Bone marrow (tissue), 2 donors: ENCODE measurements at regions not wholly inside any gene's neighbourhood (a gene's known extent, or its start where the extent isn't known, plus 50 kb on each side); places are given as distances from the start of the nearest gene placed in this dataset.
"Not testable (repeated sequence)": the region's sequence is repeated elsewhere in the genome, so short reads cannot be mapped to it uniquely, and the experiment has no call there.

ENCODE experiments used
- DNase-seq, 2 donors: peaks; one replicate each; lab custom pipeline; 2025; lab: John Stamatoyannopoulos, UW

- DNase-seq = no peak
Observed at GRCh38 chr6:11409371-11409770, 128.2 kb upstream of the TMEM170B start.

- DNase-seq = no peak
Observed at GRCh38 chr6:11407414-11407813, 130.1 kb upstream of the TMEM170B start.

DNA sequence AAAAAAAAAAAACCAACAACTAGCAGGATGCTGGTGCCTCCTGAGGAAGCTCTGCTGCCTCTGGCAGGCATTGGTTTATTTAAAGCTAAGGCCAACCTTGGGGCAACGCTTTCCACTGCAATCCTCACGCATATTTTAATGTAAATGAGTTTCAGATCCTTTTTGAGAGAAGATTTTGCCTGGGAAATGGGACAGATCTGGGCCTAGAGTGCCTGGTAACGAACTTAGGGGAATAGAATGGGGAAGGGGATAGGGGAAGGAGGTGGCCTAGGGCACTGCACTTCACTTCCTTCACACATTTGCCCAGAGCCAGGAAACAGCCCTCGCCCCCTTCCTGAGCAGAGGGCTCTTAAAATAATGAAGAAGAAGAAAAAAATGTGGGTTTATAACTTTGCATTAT, 132.7 kb upstream of the TMEM170B start:
- DNase-seq = peak in 1 of 2 donors; percentile 40

DNA sequence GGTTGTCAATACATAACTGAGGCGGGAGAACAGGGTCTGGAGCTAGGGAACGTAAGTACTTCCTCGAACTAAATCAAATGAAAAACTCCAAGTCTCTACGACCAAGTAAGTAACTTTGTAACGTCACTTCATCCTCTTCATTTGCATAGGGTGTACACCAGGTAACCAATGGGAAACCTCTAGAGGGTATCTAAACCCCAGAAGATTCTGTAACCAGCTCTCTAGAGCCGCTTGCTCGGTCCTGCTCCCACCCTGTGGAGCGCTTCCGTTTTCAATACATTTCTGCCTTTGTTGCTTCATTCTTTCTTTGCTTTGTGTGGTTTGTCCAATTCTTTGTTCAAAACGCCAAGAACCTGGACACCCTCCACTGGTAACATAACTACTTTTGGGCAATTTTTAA, 133.5 kb upstream of the TMEM170B start:
- DNase-seq = no peak

DNA sequence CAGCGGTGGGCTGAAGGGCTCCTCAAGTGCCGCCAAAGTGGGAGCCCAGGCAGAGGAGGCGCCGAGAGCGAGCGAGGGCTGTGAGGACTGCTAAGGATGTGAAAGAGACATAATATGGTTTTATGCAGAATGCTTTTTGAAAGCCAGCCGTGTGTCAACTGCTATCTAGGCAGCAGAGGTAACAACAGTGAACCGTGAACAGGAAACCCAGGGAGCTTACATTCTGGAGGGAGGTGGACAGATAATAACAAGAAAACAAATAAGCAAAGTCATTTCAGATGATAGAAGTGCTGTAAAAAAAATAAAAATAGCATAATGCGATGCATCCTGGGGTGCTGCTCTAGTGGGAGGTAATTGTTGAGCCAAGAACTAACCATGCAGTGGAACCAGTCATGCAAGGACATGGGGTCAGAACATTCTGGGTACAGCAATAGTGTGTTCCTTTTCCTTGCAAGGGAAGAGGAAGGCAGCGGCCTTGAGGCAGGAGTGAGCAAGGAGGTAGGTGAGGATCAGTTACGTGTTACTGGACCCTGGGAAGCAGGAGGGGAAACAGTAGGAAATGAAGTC, 134.4 kb upstream of the TMEM170B start:
- no peak for DNase-seq

DNA sequence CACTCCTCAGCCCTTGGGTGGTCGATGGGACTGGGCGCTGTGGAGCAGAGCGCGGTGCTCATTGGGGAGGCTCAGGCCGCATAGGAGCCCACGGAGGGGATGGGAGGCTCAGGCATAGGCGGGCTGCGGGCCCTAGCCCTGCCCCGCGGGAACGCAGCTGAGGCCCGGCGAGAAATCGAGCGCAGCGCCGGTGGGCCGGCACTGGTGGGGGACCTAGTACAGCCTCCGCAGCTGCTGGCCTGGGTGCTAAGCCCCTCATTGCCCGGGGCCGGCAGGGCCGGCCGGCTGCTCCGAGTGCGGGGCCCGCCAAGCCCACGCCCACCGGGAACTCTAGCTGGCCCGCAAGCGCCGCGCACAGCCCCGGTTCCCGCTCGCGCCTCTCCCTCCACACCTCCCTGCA, 135.0 kb upstream of the TMEM170B start:
- not testable (repeated sequence) for DNase-seq

DNA sequence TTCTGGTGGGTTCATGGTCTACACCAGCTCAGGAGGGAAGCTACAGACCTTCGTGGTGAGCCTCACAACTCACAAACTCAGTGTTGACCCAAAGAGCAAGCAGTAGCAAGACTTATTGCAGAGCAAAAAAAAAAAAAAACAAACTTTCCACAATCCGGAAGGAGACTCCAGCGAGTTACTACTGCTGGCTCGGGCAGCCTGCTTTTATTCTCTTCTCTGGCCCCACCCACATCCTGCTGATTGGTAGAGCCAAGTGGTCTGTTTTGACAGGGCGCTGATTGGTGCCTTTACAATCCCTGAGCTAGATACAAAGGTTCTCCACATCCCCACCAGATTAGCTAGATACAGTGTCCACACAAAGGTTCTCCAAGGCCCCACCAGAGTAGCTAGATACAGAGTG, 135.6 kb upstream of the TMEM170B start:
- not testable (repeated sequence) for DNase-seq

DNA sequence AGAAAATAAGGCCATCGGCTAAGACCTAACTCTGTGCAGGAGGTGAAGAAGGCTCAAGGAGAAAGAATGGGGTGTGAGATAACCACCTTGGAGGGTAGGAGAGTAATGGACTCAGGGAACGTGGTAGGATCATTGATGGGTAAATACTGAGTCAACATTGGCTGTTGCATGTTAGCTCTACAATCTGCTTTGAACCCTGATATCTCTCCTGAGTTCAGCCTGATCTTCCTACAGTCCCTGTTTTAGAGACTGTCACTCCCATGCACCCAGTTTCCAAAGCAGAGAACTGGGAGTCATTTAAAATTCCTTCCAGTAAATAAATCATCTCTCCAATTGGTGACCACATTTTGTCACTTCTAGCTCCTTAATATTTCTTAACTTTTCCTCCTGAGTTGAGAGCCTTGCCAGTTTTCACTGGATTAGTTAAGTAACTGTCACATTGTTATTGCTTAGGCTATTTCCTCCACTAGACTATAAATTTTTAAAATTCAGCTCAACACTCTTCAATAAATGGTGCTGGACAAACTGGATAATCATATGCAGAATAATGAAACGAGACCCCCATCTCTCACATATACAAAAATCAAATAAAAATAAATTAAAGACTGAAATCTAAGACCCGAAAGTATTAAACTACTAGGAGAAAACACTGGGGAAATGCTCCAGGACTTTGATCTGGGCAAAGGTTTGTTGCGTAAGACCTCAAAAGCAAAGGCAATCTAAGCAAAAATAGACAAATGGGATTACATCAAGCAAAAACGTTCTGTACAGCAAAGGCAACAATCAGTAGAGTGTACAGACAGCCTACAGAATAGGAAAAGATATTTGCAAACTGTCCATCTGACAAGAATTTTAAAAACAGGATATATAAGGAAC, 138.9 kb upstream of the TMEM170B start:
- DNase-seq = no peak

GRCh38 chr6:11397622-11398450, 139.7 kb upstream of the TMEM170B start:
- DNase-seq = no peak

GRCh38 chr6:11396860-11397259, 140.7 kb upstream of the TMEM170B start:
- DNase-seq = no peak

DNA sequence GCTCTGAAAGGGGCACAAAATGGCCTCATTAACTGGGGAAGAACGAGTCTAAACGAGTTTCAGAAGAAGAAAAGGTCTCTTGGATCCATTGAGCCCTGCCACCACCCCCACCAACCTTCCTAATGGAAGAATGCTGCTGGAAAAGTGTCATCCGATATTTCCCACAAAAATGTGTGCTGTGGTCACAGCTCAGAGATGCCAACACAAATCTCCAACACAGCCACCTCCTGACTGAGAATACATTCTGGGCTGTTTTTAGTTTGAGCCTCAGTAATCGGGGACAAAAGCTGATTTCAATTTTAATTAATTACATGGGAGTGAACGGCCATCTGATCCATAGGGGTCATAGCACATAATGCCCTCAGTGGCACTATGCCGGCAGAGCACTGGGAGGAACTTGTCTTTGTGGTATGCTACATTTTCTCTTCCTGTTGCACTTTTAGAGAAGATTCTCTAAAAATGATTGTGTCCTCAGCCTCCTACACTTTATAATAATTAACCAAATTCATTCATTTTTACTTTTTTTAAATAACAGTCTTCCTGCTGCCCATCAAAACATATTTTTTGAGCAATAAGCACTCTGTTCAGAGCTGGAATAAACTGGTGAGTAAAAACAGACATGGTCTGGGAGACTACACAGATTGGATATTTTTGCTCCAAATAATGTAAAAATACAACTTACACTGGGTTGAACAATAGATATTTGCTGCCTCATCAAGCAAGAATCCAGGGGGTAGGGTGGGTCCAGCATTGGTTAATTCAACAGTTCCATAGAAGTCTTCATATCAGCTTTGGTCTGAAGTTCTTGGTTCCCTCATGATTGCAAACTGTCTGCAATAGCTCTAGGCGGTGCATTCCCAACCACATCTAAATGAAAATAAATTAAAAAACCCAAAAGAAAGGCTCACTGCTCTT, 143.6 kb upstream of the TMEM170B start:
- DNase-seq = no peak

DNA sequence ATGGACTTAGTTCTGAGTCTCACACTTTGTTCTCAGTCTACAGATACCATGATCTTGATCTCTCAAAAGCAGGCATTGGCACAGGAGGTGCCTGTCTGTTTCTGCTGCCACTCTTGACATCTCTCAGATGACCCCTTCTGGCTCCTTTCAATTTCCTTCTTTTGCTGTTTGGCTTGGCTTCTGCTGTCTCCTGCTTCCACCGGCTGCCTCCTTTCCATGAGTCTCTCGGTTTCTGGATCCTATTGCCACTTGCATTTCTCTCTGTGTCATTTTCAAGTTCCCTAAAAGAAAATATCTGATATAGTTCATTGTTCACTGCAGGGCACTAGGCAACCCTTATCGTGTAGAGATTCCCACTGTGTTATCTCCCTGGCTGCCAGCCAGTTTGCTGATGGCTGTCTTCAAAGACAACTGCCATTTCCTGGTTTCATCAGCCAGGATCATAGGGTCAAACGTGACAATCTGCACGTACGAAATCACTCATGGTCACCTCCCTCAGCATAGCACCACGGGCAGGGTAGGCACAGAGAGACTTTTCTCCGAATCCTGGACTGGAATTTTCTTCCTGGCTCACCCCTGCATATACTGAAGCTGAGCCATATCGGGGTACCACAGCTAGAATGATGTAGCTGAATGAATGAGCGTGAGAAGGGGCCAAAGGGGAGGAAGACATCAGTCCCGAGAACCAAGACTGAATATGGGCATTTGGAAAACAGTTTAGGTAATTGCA, 144.6 kb upstream of the TMEM170B start:
- DNase-seq = no peak

GRCh38 chr6:11391934-11392777, 145.4 kb upstream of the TMEM170B start:
- no peak for DNase-seq

DNA sequence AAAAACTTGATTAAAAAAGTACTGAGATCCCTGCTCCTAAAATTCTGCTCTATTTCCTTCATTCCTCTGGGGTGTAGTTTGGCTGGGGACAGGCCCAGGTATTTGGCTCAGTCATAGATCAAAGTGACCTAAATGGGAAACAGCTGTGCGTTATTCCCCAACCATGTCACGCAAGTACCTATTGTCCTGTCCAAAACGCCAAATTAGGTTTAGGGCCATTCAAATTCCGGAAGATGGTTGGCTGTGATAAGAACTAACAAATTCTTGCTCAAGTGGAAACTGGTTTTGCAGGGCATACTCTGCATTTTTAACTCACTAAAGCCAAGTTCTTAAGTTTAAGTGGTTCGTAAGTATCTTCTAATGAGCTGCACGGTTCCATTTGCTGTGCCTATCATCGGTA, 147.6 kb upstream of the TMEM170B start:
- DNase-seq = no peak

- no peak for DNase-seq
Observed at GRCh38 chr6:11388983-11389944, 148.3 kb upstream of the TMEM170B start.

- no peak for DNase-seq
Observed at GRCh38 chr6:11387707-11388430, 149.7 kb upstream of the TMEM170B start.

GRCh38 chr6:11386726-11387125, 150.8 kb upstream of the TMEM170B start:
- DNase-seq = no peak

GRCh38 chr6:11386323-11386722, 151.2 kb upstream of the TMEM170B start:
- no peak for DNase-seq
